ENCODE measurements at regions not wholly inside any gene's neighbourhood (a gene's known extent, or its start where the extent isn't known, plus 50 kb on each side); places are given as distances from the start of the nearest gene placed in this dataset.
A peak's percentile ranks its signal among the peaks of the same experiment; 100 is the strongest.

GRCh38 chr17:5705876-5706576, 121.7 kb upstream of the NLRP1 start:
- Histone ChIP-seq H3K4me1 (ENCODE audit: control insufficient read depth, low read length) (no peaks in the 10 kb centered on the region), H3F3A (ENCODE audit: control insufficient read depth, insufficient read depth) (no peaks in the 10 kb centered on the region), H3K4me2 (ENCODE audit: low read length) (no peak overlapping the region), H4K20me1 (ENCODE audit: control insufficient read depth, insufficient read depth, low read depth, low read length) (no peaks in the 10 kb centered on the region), H3K36me3 (ENCODE audit: control insufficient read depth, low read length) (no peaks in the 10 kb centered on the region), H3K4me3 (ENCODE audit: low read length) (no peak overlapping the region), H3K79me2 (ENCODE audit: control insufficient read depth, low read length) (no peaks in the 10 kb centered on the region), H3K27me3 (ENCODE audit: control insufficient read depth, low read length) (peaks cover 5% of the 10 kb centered on the region; the same call in 1 of the 2 replicates), H3K9me2 (replicated peaks; ENCODE audit: control insufficient read depth, low read length) (no peaks in the 10 kb centered on the region), H3K9me3 (ENCODE audit: control insufficient read depth, insufficient read depth, low read length) (peaks cover 4% of the 10 kb centered on the region), H3K27ac (ENCODE audit: low read depth, low read length) (no peak overlapping the region)
- no peak for TF ChIP-seq EZH2phosphoT487 (IDR thresholded peaks at IDR 0.05; ENCODE audit: borderline replicate concordance, low read length)
- TF ChIP-seq, protein P1, sequence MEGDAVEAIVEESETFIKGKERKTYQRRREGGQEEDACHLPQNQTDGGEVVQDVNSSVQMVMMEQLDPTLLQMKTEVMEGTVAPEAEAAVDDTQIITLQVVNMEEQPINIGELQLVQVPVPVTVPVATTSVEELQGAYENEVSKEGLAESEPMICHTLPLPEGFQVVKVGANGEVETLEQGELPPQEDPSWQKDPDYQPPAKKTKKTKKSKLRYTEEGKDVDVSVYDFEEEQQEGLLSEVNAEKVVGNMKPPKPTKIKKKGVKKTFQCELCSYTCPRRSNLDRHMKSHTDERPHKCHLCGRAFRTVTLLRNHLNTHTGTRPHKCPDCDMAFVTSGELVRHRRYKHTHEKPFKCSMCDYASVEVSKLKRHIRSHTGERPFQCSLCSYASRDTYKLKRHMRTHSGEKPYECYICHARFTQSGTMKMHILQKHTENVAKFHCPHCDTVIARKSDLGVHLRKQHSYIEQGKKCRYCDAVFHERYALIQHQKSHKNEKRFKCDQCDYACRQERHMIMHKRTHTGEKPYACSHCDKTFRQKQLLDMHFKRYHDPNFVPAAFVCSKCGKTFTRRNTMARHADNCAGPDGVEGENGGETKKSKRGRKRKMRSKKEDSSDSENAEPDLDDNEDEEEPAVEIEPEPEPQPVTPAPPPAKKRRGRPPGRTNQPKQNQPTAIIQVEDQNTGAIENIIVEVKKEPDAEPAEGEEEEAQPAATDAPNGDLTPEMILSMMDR (IDR thresholded peaks at IDR 0.05; ENCODE audit: low read depth, low read length, poor library complexity, severe bottlenecking) = no peak

DNA sequence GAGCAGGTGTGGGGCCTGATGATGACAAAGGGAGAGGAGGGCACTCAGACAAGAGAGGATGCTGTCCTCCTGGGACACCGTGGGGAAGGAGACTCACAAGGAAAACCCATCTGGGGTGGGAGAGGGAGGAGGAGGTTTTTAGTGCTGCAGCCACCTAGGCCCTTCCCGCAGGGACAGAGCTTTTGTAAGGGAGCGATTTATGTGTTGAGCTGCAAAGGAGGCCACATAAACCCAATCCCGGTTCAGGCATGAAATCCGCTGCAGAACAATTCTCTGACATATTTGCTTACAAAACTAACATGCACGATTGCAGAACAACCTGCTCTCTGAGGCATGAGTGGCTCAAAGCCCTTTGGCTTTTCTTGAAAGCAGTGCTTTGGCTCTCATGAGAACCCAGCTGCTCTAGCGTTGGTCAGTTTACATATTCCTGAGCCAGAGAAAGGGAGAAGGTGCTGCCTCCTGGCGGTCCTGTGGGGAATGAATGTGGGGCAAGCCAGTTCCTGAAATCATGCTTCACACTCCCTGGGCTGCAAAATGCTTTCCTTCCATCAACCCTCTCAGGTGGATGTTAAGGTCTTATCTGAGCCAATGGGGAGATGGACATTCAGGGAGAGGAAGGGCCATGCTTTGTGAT, 122.4 kb upstream of the NLRP1 start:
- TF ChIP-seq EZH2phosphoT487 (IDR thresholded peaks at IDR 0.05; ENCODE audit: borderline replicate concordance, low read length) = no peak
- TF ChIP-seq, protein P1 (IDR thresholded peaks at IDR 0.05; ENCODE audit: low read depth, low read length, poor library complexity, severe bottlenecking) = peak; percentile 82
- Histone ChIP-seq H3K79me2 (ENCODE audit: control insufficient read depth, low read length) (no peaks in the 10 kb centered on the region), H3K9me3 (ENCODE audit: control insufficient read depth, insufficient read depth, low read length) (peaks cover 4% of the 10 kb centered on the region), H3K27ac (ENCODE audit: low read depth, low read length) (no peak overlapping the region), H3F3A (ENCODE audit: control insufficient read depth, insufficient read depth) (no peaks in the 10 kb centered on the region), H4K20me1 (ENCODE audit: control insufficient read depth, insufficient read depth, low read depth, low read length) (no peaks in the 10 kb centered on the region), H3K27me3 (ENCODE audit: control insufficient read depth, low read length) (peaks cover 9% of the 10 kb centered on the region), H3K36me3 (ENCODE audit: control insufficient read depth, low read length) (no peaks in the 10 kb centered on the region), H3K4me3 (ENCODE audit: low read length) (no peak overlapping the region), H3K4me2 (ENCODE audit: low read length) (no peak overlapping the region), H3K9me2 (replicated peaks; ENCODE audit: control insufficient read depth, low read length) (no peaks in the 10 kb centered on the region), H3K4me1 (ENCODE audit: control insufficient read depth, low read length) (no peaks in the 10 kb centered on the region)

DNA sequence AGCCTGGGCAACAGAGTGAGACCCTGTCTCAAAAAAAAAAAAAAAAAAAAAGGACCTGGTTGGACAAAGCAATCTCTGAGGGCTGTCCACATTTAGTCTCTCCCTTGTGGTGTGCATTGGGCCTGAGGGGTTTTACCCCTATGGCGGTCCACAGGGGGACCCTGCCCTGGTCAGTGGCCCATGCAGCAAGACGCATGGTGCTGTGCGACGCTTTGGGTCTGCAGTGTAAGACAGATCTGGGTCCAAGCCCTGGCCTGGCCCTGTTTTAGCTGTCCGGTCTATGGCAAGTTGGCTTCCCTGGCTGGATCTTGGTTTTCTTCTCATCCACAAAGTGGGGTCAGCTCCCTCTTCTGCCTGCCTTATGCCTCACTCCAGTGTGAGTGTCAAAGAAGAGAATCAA, 123.2 kb upstream of the NLRP1 start:
- H3K36me3 ChIP-seq (ENCODE audit: control insufficient read depth, low read length) = no peaks in the 10 kb centered on the region
- peaks cover 11% of the 10 kb centered on the region for H3K27me3 ChIP-seq (ENCODE audit: control insufficient read depth, low read length)
- no peak overlapping the region for H3K4me2 ChIP-seq (ENCODE audit: low read length)
- peaks cover 4% of the 10 kb centered on the region for H3K9me3 ChIP-seq (ENCODE audit: control insufficient read depth, insufficient read depth, low read length)
- no peaks in the 10 kb centered on the region for H4K20me1 ChIP-seq (ENCODE audit: control insufficient read depth, insufficient read depth, low read depth, low read length)
- H3K4me1 ChIP-seq (ENCODE audit: control insufficient read depth, low read length) = no peaks in the 10 kb centered on the region
- no peak overlapping the region for H3K4me3 ChIP-seq (ENCODE audit: low read length)
- H3F3A ChIP-seq (ENCODE audit: control insufficient read depth, insufficient read depth) = no peaks in the 10 kb centered on the region
- H3K9me2 ChIP-seq (replicated peaks; ENCODE audit: control insufficient read depth, low read length) = no peaks in the 10 kb centered on the region
- TF ChIP-seq EZH2phosphoT487 (IDR thresholded peaks at IDR 0.05; ENCODE audit: borderline replicate concordance, low read length) = no peak
- TF ChIP-seq, protein P1 (IDR thresholded peaks at IDR 0.05; ENCODE audit: low read depth, low read length, poor library complexity, severe bottlenecking) = no peak
- no peak overlapping the region for H3K27ac ChIP-seq (ENCODE audit: low read depth, low read length)
- no peaks in the 10 kb centered on the region for H3K79me2 ChIP-seq (ENCODE audit: control insufficient read depth, low read length)
